HFFc6 (cell line): ENCODE measurements at regions not wholly inside any gene's neighbourhood (a gene's known extent, or its start where the extent isn't known, plus 50 kb on each side); places are given as distances from the start of the nearest gene placed in this dataset.

Experiments used
- DNase-seq: peaks from one replicate; pipeline ENCODE4 v3.0.0-alpha.2; 2018
- H3K27ac Mint-ChIP-seq: 2 replicates; pipeline ENCODE4 v1.8.0; 2020; ENCODE audit warnings: mild to moderate bottlenecking, mixed read lengths
- H3K27me3 Mint-ChIP-seq: 2 replicates; pipeline ENCODE4 v1.8.0; 2021; ENCODE audit warnings: mild to moderate bottlenecking, moderate library complexity, mixed read lengths; ENCODE audit not compliant: insufficient read depth
- H3K36me3 Mint-ChIP-seq: 2 replicates; pipeline ENCODE4 v1.8.0; 2021; ENCODE audit warnings: low read depth, mixed read lengths
- H3K4me1 Mint-ChIP-seq: 2 replicates; pipeline ENCODE4 v1.8.0; 2020; ENCODE audit warnings: low read depth, mixed read lengths
- H3K4me3 Mint-ChIP-seq: 2 replicates; pipeline ENCODE4 v1.8.0; 2020; ENCODE audit warnings: mild to moderate bottlenecking, moderate library complexity, mixed read lengths
- H3K9me3 Mint-ChIP-seq: 2 replicates; pipeline ENCODE4 v1.8.0; 2020; ENCODE audit warnings: mild to moderate bottlenecking, mixed read lengths
- TF ChIP-seq, protein P1 (sequence below): fragments of 200-600 bp; sonication (generic); IDR thresholded peaks from 2 replicates; pipeline ENCODE4 v1.5.0; 2021; ENCODE audit warnings: antibody characterized with exemption, mild to moderate bottlenecking

DNA sequence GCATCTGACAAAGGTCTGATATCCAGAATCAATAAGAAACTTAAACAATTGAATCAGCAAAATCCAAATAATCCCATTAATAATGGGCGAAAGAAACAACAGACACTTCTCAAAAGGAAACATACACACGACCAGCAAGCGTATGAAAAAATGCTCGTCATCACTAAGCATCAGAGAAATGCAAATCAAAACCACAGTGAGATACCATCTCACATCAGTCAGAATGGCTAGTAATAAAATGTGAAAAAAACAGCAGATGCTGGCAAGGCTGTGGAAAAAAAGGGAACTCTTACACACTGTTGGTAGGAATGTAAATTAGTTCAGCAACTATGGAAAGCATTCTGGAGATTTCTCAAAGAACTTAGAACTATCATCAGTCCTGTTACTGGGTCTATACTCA, 496.7 kb downstream of the SH2D4B start:
- Mint-ChIP-seq H3K4me1 (no peaks in the 10 kb centered on the region), H3K36me3 (peaks cover 9% of the 10 kb centered on the region), H3K9me3 (peaks cover 76% of the 10 kb centered on the region), H3K27ac (no peak overlapping the region), H3K4me3 (no peak overlapping the region), H3K27me3 (no peaks in the 10 kb centered on the region)
- TF ChIP-seq, protein P1, sequence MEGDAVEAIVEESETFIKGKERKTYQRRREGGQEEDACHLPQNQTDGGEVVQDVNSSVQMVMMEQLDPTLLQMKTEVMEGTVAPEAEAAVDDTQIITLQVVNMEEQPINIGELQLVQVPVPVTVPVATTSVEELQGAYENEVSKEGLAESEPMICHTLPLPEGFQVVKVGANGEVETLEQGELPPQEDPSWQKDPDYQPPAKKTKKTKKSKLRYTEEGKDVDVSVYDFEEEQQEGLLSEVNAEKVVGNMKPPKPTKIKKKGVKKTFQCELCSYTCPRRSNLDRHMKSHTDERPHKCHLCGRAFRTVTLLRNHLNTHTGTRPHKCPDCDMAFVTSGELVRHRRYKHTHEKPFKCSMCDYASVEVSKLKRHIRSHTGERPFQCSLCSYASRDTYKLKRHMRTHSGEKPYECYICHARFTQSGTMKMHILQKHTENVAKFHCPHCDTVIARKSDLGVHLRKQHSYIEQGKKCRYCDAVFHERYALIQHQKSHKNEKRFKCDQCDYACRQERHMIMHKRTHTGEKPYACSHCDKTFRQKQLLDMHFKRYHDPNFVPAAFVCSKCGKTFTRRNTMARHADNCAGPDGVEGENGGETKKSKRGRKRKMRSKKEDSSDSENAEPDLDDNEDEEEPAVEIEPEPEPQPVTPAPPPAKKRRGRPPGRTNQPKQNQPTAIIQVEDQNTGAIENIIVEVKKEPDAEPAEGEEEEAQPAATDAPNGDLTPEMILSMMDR: no peak
- no peak for DNase-seq

DNA sequence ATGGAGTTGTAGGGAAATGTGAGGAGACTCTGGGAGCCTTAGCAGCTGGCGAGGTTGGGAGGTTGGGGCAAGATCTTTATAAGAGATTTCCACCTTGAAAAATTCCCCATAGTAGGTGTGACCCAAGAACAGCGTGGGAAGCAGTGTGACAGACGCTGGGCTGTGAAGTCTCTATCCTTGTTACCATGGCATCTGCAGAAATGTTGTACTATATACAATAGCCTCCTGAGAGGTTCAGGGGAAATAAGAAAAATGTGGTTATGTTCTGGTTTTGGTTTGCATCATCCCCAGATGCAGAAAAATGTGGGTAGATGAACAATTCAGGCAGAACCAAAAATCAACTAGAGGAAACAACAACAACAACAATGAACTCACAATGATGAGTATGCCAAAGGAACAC, 498.6 kb downstream of the SH2D4B start:
- Mint-ChIP-seq H3K36me3 (peaks cover 9% of the 10 kb centered on the region), H3K27me3 (no peaks in the 10 kb centered on the region), H3K27ac (no peak overlapping the region), H3K9me3 (peaks cover 75% of the 10 kb centered on the region), H3K4me1 (no peaks in the 10 kb centered on the region), H3K4me3 (no peak overlapping the region)
- TF ChIP-seq, protein P1: no peak
- no peak for DNase-seq

DNA sequence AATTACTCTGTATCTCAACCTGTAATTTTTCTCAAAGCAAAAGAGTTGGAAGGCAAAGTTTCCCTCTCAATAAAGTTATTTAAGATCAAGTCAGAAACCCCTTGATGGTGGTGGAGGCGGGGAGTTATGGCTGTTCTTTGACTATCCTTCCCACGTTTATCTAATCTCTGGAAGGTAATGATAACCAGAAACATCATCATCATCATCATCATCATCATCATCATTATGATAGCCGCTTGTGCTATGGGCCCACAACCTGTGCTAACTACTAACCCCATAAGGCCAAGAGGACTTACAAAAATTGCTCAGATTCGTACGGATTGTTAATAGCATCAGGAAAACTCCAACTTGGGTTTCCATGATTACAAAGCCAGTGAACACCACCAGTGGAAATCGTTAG, 502.3 kb downstream of the SH2D4B start:
- Mint-ChIP-seq H3K4me1 (no peaks in the 10 kb centered on the region), H3K9me3 (peaks cover 51% of the 10 kb centered on the region), H3K36me3 (peaks cover 9% of the 10 kb centered on the region)

DNA sequence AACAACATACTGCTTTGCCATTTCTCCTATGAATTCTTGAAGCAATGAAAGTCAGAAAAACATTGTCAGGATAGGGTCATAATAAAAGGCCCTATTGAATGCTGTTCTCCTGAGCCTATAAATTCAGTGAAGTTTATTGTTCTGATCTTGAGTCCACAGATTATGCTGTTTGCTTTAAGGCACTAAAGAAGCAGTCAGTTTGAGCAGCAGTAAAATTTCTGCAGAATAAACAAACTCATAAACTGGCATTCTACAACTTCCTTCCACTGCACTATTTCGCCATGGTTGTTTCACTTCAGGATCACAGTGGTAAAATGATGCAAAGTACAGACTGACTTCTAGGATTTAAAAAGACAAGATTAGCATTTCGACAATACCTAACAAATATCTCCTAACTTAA, 503.2 kb downstream of the SH2D4B start:
- no peaks in the 10 kb centered on the region; the same call in 1 of the 2 replicates for H3K36me3 Mint-ChIP-seq
- TF ChIP-seq, protein P1: no peak
- no peak for DNase-seq
- no peaks in the 10 kb centered on the region for H3K27me3 Mint-ChIP-seq
- H3K27ac Mint-ChIP-seq: no peak overlapping the region
- H3K4me3 Mint-ChIP-seq: no peak overlapping the region
- H3K4me1 Mint-ChIP-seq: no peaks in the 10 kb centered on the region
- H3K9me3 Mint-ChIP-seq: peaks cover 51% of the 10 kb centered on the region

More for the DNA sequence above, 502.3 kb downstream of the SH2D4B start:
- DNase-seq: no peak
- Mint-ChIP-seq H3K27me3 (no peaks in the 10 kb centered on the region), H3K4me3 (no peak overlapping the region), H3K27ac (no peak overlapping the region)
- TF ChIP-seq, protein P1: no peak

DNA sequence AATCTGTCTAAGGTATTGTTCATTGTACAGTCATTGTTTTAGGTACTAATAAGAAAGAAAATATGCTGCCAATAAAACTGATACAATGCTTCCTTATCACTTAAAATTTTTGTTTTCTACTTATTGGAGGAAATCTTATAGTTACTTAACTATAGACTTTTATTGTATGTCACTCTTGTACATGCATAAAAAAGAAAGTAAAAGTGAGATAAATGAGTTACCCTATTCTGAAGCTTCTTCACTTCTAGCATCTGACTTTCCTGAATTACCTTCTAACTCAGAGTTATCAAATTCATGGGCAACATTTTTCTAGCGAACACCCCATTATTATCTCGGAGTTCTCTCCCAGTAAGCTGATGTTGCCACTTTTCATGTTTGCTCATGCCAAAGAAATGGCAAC, 504.9 kb downstream of the SH2D4B start:
- TF ChIP-seq, protein P1: no peak
- Mint-ChIP-seq H3K36me3 (no peaks in the 10 kb centered on the region), H3K4me1 (no peaks in the 10 kb centered on the region), H3K27me3 (no peaks in the 10 kb centered on the region), H3K27ac (no peak overlapping the region), H3K9me3 (peaks cover 49% of the 10 kb centered on the region), H3K4me3 (no peak overlapping the region)
- DNase-seq: no peak

DNA sequence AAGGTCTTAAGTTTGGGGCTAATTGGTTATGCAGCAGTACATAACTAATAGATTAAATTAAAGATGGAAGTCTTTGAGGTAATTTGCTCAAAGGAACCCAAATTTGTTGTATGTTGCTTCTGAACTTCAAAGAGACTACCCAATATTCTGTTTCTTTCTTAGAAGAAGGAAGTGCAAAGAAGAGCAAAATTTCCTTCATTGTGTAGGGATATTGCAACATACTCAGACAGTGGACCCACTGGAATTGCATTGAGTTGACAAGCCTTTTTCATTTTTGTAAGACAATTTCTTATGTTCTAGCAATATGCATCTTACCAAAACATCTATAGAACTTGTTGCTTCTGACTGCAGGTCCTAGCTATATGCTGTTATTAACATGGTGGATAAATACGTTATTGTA, 527.8 kb downstream of the SH2D4B start:
- Mint-ChIP-seq H3K27ac (no peak overlapping the region), H3K4me1 (no peaks in the 10 kb centered on the region), H3K4me3 (no peak overlapping the region), H3K27me3 (no peaks in the 10 kb centered on the region; the same call in none of the 2 replicates), H3K36me3 (no peaks in the 10 kb centered on the region), H3K9me3 (peaks cover 14% of the 10 kb centered on the region)
- no peak for DNase-seq
- TF ChIP-seq, protein P1: no peak
